Ishikawa (cell line): ENCODE measurements at regions not wholly inside any gene's neighbourhood (a gene's known extent, or its start where the extent isn't known, plus 50 kb on each side); places are given as distances from the start of the nearest gene placed in this dataset.

Source experiments
- CEBPB ChIP-seq: IDR thresholded peaks from 2 replicates; pipeline ENCODE4 v1.6.1; 2012
- CREB1 ChIP-seq: IDR thresholded peaks from 2 replicates; pipeline ENCODE4 v1.6.1; 2012; ENCODE audit warnings: low read depth
- EGR1 ChIP-seq: IDR thresholded peaks from 2 replicates; pipeline ENCODE4 v1.6.1; 2012
- EP300 ChIP-seq: IDR thresholded peaks from 2 replicates; pipeline ENCODE4 v1.6.1; 2012; ENCODE audit warnings: borderline replicate concordance
- FOXM1 ChIP-seq: IDR thresholded peaks from 2 replicates; pipeline ENCODE4 v1.6.1; 2012; ENCODE audit warnings: low read depth, borderline replicate concordance
- NFIC ChIP-seq: IDR thresholded peaks from 2 replicates; pipeline ENCODE4 v1.6.1; 2012
- RAD21 ChIP-seq: IDR thresholded peaks from 2 replicates; pipeline ENCODE4 v1.6.1; 2012; ENCODE audit warnings: low read depth
- TAF1 ChIP-seq: IDR thresholded peaks from 2 replicates; pipeline ENCODE4 v1.6.1; 2012; ENCODE audit warnings: low read depth, mild to moderate bottlenecking
- TCF12 ChIP-seq: IDR thresholded peaks from 2 replicates; pipeline ENCODE4 v1.6.1; 2012; ENCODE audit warnings: low read depth
- TEAD4 ChIP-seq: IDR thresholded peaks from 2 replicates; pipeline ENCODE4 v1.6.1; 2012
- YY1 ChIP-seq: IDR thresholded peaks from 2 replicates; pipeline ENCODE4 v1.6.1; 2012; ENCODE audit warnings: low read depth
- ZBTB7A ChIP-seq: IDR thresholded peaks from 2 replicates; pipeline ENCODE4 v1.6.1; 2012; ENCODE audit warnings: low read depth
- TF ChIP-seq, protein P1 (sequence below): IDR thresholded peaks from 2 replicates; pipeline ENCODE4 v1.6.1; 2012; ENCODE audit warnings: low read depth, mild to moderate bottlenecking
- TF ChIP-seq, protein P2 (sequence below): IDR thresholded peaks from 2 replicates; pipeline ENCODE4 v1.6.1; 2012
- TF ChIP-seq, protein P3 (sequence below): IDR thresholded peaks from 2 replicates; pipeline ENCODE4 v1.6.1; 2012

DNA sequence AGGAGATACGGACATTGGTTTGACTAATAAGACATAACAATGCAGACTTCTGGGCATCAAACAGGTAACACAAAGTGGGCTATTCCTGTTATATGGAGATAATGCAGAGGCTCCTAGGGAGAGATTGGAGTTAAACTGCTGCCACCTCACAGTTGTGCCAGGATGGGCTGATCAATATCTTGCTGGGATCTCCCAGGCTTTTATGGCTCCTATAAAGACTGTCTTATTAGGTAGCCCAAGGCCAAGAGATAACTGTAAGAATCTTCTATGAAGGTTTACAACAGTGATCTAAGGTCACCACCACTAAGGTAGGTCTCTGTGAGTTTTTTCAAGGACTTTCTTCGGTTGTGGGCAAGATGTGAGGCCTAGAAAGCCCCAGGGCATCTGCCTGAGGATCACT is 345.8 kb downstream of the KLF5 start:
- TF ChIP-seq ZBTB7A (no peak), RAD21 (no peak), FOXM1 (no peak), TCF12 (no peak), TAF1 (no peak), EGR1 (no peak), NFIC (no peak), TEAD4 (no peak), CEBPB (no peak), YY1 (no peak), CREB1 (no peak), EP300 (no peak)
- TF ChIP-seq, protein P1, sequence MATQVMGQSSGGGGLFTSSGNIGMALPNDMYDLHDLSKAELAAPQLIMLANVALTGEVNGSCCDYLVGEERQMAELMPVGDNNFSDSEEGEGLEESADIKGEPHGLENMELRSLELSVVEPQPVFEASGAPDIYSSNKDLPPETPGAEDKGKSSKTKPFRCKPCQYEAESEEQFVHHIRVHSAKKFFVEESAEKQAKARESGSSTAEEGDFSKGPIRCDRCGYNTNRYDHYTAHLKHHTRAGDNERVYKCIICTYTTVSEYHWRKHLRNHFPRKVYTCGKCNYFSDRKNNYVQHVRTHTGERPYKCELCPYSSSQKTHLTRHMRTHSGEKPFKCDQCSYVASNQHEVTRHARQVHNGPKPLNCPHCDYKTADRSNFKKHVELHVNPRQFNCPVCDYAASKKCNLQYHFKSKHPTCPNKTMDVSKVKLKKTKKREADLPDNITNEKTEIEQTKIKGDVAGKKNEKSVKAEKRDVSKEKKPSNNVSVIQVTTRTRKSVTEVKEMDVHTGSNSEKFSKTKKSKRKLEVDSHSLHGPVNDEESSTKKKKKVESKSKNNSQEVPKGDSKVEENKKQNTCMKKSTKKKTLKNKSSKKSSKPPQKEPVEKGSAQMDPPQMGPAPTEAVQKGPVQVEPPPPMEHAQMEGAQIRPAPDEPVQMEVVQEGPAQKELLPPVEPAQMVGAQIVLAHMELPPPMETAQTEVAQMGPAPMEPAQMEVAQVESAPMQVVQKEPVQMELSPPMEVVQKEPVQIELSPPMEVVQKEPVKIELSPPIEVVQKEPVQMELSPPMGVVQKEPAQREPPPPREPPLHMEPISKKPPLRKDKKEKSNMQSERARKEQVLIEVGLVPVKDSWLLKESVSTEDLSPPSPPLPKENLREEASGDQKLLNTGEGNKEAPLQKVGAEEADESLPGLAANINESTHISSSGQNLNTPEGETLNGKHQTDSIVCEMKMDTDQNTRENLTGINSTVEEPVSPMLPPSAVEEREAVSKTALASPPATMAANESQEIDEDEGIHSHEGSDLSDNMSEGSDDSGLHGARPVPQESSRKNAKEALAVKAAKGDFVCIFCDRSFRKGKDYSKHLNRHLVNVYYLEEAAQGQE = no peak
- TF ChIP-seq, protein P2, sequence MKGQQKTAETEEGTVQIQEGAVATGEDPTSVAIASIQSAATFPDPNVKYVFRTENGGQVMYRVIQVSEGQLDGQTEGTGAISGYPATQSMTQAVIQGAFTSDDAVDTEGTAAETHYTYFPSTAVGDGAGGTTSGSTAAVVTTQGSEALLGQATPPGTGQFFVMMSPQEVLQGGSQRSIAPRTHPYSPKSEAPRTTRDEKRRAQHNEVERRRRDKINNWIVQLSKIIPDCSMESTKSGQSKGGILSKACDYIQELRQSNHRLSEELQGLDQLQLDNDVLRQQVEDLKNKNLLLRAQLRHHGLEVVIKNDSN = no peak
- TF ChIP-seq, protein P3, sequence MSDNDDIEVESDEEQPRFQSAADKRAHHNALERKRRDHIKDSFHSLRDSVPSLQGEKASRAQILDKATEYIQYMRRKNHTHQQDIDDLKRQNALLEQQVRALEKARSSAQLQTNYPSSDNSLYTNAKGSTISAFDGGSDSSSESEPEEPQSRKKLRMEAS = no peak

DNA sequence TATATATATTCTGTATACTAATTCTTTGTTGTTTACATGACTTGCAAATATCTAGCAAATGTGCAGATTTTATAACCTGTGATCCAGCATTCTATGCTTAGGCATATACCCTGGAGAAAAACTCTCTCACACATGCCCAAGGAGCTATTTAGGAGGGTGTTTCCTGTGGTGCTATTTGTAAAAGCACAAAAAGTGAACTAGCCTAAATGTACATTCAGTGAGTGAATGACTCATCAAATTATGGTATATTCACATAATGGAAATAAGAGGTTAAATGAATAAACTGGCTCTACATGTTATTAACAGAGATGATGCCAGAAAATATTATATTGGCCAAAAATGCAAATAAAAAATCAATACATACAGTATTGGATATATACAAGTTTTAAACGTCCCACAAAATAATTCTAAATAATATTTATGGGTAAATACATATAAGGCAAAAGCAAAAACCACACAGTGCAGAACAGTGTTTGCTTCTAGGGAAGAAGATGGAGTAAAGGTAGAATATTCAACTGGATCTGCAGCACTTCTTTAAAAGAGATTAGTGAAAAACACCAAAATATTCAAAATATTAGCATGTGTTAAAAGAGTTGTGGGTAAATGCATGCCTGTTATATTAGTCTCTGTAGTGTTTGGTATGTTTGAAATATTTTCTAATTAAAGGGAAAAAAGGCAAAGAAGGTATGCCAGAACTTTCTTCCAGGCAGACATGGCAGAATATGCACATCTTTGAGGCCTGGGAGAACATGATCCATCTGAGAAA is 344.7 kb downstream of the KLF5 start:
- TF ChIP-seq EP300 (no peak), ZBTB7A (no peak), FOXM1 (no peak), TAF1 (no peak), YY1 (no peak), NFIC (no peak), RAD21 (no peak), TEAD4 (no peak), EGR1 (no peak)
- TF ChIP-seq, protein P3 = no peak
- TF ChIP-seq, protein P2 = no peak

DNA sequence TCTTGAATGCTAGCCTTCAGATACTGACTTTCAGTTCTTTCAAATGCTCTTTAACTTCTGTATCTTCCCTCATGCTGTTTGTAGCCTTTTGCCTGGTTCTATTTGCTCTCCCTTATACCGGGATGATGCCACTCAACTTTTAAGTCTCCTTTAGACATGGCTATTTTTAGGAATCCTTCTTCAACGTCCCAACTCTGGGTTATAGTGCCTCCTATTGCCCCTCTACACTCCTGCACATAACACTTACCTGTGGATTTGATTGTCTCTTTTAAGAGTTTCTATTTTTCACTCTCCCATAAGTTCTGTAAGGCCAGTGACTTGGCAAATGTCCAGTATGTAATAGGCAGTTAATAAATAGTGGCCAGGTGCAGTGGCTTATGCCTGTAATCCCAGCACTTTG is 343.0 kb downstream of the KLF5 start:
- TF ChIP-seq EP300 = no peak
- no peak for TF ChIP-seq RAD21
- no peak for TF ChIP-seq TCF12
- TF ChIP-seq ZBTB7A = no peak
- TF ChIP-seq NFIC = no peak
- no peak for TF ChIP-seq TEAD4
- TF ChIP-seq TAF1 = no peak
- TF ChIP-seq, protein P3 = no peak
- TF ChIP-seq, protein P1 = no peak
- no peak for TF ChIP-seq CEBPB
- TF ChIP-seq FOXM1 = no peak
- TF ChIP-seq, protein P2 = no peak
- no peak for TF ChIP-seq CREB1
- no peak for TF ChIP-seq EGR1

DNA sequence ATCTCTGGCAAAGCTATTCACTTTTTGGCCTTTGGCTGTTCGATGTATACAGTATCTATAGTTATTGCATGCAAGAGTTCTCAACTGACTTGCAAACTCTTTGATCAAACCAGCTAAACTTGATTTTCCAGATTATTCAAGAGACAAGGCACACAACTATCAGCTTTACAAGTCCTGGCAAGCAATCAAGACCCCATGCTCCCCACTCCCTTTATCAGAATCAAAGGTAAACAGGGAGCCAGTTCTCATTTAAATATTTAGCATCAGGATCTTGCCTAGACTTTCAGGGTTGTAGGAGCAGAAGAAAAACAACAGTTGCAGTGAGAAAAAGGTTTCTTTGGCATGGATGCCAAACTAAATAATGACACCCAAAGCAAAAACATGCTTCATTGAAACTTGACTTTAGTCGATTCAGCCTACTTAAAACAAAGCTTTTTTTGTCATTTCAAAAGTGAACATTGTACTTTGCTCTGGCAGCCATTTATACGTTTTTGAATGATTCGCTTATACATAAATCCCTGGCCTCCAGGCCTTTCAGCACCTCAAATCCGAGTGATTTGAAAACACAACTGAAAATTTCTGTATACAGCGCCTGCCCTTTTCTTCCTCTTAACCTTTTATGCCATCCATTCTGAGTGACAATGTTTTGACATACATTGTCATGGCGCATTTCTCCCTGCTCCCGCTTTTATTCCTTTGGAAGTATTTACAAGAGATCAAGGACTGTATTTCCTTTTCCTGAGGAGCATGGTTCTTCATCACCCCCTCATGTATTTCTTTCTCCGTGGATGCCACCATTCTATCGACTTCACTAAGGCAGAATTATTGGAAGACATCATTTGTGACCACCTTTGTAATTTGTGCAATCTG is 340.8 kb downstream of the KLF5 start:
- no peak for TF ChIP-seq YY1
- TF ChIP-seq FOXM1 = no peak
- TF ChIP-seq, protein P2 = no peak
- TF ChIP-seq CREB1 = no peak
- TF ChIP-seq TCF12 = no peak
- TF ChIP-seq TAF1 = no peak
- no peak for TF ChIP-seq CEBPB
- no peak for TF ChIP-seq EGR1
- TF ChIP-seq ZBTB7A = no peak
- TF ChIP-seq EP300 = no peak
- no peak for TF ChIP-seq RAD21
- TF ChIP-seq, protein P1 = no peak
- no peak for TF ChIP-seq TEAD4
- TF ChIP-seq, protein P3 = no peak
